PC-9 (cell line): ENCODE measurements at regions not wholly inside any gene's neighbourhood (a gene's known extent, or its start where the extent isn't known, plus 50 kb on each side); places are given as distances from the start of the nearest gene placed in this dataset.

Source experiments
- EZH2 ChIP-seq: fragments of 200-600 bp; sonication (generic); IDR thresholded peaks from 2 replicates; pipeline ENCODE4 v1.8.0; 2017; ENCODE audit warnings: antibody characterized with exemption, low read depth
- TF ChIP-seq, protein P1 (sequence below): fragments of 200-600 bp; sonication (generic); conservative IDR thresholded peaks from 2 replicates; pipeline ENCODE4 v1.6.1; 2017; ENCODE audit warnings: mixed run types, antibody characterized with exemption, mild to moderate bottlenecking, moderate library complexity

DNA sequence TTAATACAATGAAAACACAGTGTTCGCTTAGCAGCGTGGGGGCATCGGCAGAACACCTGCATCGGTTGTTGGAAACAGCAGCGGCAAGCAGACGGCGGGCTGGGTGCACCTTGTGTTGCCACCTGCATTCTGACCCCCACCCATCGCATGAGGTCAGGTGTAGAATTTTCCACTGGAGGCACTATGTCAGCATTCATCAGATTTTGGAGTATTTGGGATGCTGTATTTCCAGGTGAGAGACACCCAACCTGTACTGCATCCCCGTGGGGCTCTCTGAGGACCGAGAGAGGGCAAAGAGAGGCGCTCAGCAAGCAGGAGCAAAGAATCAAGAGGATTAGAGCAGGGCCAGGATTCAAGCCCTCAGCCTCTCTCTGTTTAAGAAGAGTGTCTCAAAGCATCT is 116.4 kb upstream of the MGMT start:
- TF ChIP-seq, protein P1, sequence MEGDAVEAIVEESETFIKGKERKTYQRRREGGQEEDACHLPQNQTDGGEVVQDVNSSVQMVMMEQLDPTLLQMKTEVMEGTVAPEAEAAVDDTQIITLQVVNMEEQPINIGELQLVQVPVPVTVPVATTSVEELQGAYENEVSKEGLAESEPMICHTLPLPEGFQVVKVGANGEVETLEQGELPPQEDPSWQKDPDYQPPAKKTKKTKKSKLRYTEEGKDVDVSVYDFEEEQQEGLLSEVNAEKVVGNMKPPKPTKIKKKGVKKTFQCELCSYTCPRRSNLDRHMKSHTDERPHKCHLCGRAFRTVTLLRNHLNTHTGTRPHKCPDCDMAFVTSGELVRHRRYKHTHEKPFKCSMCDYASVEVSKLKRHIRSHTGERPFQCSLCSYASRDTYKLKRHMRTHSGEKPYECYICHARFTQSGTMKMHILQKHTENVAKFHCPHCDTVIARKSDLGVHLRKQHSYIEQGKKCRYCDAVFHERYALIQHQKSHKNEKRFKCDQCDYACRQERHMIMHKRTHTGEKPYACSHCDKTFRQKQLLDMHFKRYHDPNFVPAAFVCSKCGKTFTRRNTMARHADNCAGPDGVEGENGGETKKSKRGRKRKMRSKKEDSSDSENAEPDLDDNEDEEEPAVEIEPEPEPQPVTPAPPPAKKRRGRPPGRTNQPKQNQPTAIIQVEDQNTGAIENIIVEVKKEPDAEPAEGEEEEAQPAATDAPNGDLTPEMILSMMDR, result no peak
- TF ChIP-seq EZH2, result no peak
